MM.1S (cell line): ENCODE measurements at regions not wholly inside any gene's neighbourhood (a gene's known extent, or its start where the extent isn't known, plus 50 kb on each side); places are given as distances from the start of the nearest gene placed in this dataset.

ENCODE experiments used
- CTCF ChIP-seq: fragments of 300-600 bp; sonication (generic); IDR thresholded peaks from 2 replicates; pipeline ENCODE4 v1.5.1; 2016; ENCODE audit warnings: antibody characterized with exemption, low read length, mixed read lengths
- EZH2 ChIP-seq: fragments of 300-600 bp; sonication (generic); optimal IDR thresholded peaks from 2 replicates; pipeline ENCODE3; 2017; ENCODE audit warnings: low read depth, mild to moderate bottlenecking, antibody characterized with exemption, low read length, mixed read lengths

GRCh38 chr7:36055207-36055606 is 97.8 kb upstream of the EEPD1 start:
- TF ChIP-seq CTCF (no peak), EZH2 (no peak)
